K562 (cell line): ENCODE measurements at regions not wholly inside any gene's neighbourhood (a gene's known extent, or its start where the extent isn't known, plus 50 kb on each side); places are given as distances from the start of the nearest gene placed in this dataset.

Experiments
- ATAC-seq: fragments of 200-7000 bp; cut with Tn5 transposase; 3 replicates; pipeline ENCODE4 v1.9.1; 2020; ENCODE audit warnings: moderate library complexity
- BruUV-seq: library from RNA; stranded (reverse); fragments of 400-500 nt; replicated peaks from 2 replicates; lab custom pipeline; 2021; lab: Mats Ljungman, UMichigan
- CTCF ChIA-PET: fragments of 300-600 bp; formaldehyde crosslinking; extraction: SDS; loops from one replicate; lab custom pipeline; 2021; ENCODE audit warnings: low intra/inter-chr PET ratio; lab: Yijun Ruan, JAX
- POLR2A ChIA-PET: fragments of 300-600, 350-650 bp; sonication (Branson Sonifier 250); formaldehyde crosslinking; extraction: SDS; loops from one replicate; lab custom pipeline; 2021; ENCODE audit warnings: antibody characterized with exemption, inconsistent platforms; lab: Yijun Ruan, JAX
- DNase-seq, 4 experiments: peaks; one replicate each; pipeline versions ENCODE4 v3.0.0 to v3.0.0-alpha.2; 2011 to 2018; ENCODE audit warnings: low spot score in 3 of 4, mixed read lengths in 3 of 4; ENCODE audit errors: extremely low read depth in 1 of 4
- FAIRE-seq: peaks from 2 replicates; lab custom pipeline; 2011; peaks lifted over from hg19 to GRCh38; lab: Jason Lieb, UNC
- H2AFZ ChIP-seq: 2 replicates; pipeline ENCODE4 v1.6.0; 2011; ENCODE audit warnings: low read depth, low read length, control low read depth, inconsistent platforms
- H3K27ac ChIP-seq: fragments of 200-600 bp; 3 replicates; pipeline ENCODE4 v1.8.0; 2011; ENCODE audit warnings: low read depth, mild to moderate bottlenecking, control low read depth, inconsistent platforms, low read length, moderate library complexity, mixed read lengths; ENCODE audit errors: extremely low read depth
- H3K27me3 ChIP-seq, 2 experiments: fragments of 300-600 bp in 1 of 2; 2 replicates in 1 of 2; 3 replicates in 1 of 2; pipeline versions ENCODE4 v1.6.0 to v1.8.0; 2011; ENCODE audit warnings: inconsistent platforms in 2 of 2, low read length in 2 of 2, mild to moderate bottlenecking in 1 of 2, mixed read lengths in 1 of 2, moderate library complexity in 1 of 2; ENCODE audit not compliant: control insufficient read depth in 2 of 2, insufficient read depth in 2 of 2
- H3K36me3 ChIP-seq: fragments of 300-600 bp; 3 replicates; pipeline ENCODE4 v1.8.0; 2011; ENCODE audit warnings: mild to moderate bottlenecking, low read length, inconsistent platforms; ENCODE audit not compliant: control insufficient read depth, insufficient read depth
- H3K4me1 ChIP-seq, 2 experiments: fragments of 200-600 bp in 1 of 2; replicated peaks in 1 of 2; 2 replicates in 1 of 2; 3 replicates in 1 of 2; pipeline versions ENCODE4 v1.5.1 to v1.8.0; 2011; ENCODE audit warnings: inconsistent platforms in 2 of 2, low read length in 2 of 2, mild to moderate bottlenecking in 1 of 2, mixed read lengths in 1 of 2, moderate library complexity in 1 of 2; ENCODE audit not compliant: control insufficient read depth in 2 of 2, insufficient read depth in 2 of 2
- H3K4me2 ChIP-seq: 2 replicates; pipeline ENCODE4 v1.6.1; 2011; ENCODE audit warnings: low read length, control low read depth, inconsistent platforms, mixed read lengths; ENCODE audit not compliant: insufficient read depth
- H3K4me3 ChIP-seq: fragments of 200-600 bp; sonication (generic), shearing (Covaris generic); 2 replicates; pipeline ENCODE4 v1.5.1; 2016; ENCODE audit warnings: control low read depth, inconsistent platforms
- H3K79me2 ChIP-seq: fragments of 200-600 bp; 3 replicates; pipeline ENCODE4 v1.8.0; 2011; ENCODE audit warnings: low read length, inconsistent platforms; ENCODE audit not compliant: control insufficient read depth, insufficient read depth
- H3K9ac ChIP-seq, 2 experiments: 2 replicates each; pipeline versions ENCODE4 v1.6.0 to v1.6.1; 2011; ENCODE audit warnings: low read depth in 2 of 2, low read length in 2 of 2, control low read depth in 1 of 2, inconsistent platforms in 1 of 2, mild to moderate bottlenecking in 1 of 2, mixed read lengths in 1 of 2; ENCODE audit not compliant: insufficient read depth in 1 of 2
- H3K9me1 ChIP-seq: one replicate; pipeline ENCODE4 v1.6.0; 2011; ENCODE audit warnings: inconsistent platforms, mild to moderate bottlenecking, low read length, moderate library complexity; ENCODE audit not compliant: control insufficient read depth, insufficient read depth
- H3K9me3 ChIP-seq: replicated peaks from 2 replicates; pipeline ENCODE4 v1.5.1; 2011; ENCODE audit warnings: low read depth, low read length, inconsistent platforms; ENCODE audit not compliant: control insufficient read depth, insufficient read depth
- H4K20me1 ChIP-seq: replicated peaks from 2 replicates; pipeline ENCODE4 v1.6.1; 2011; ENCODE audit warnings: low read length, inconsistent platforms, mixed read lengths; ENCODE audit not compliant: control insufficient read depth, insufficient read depth
- DIDO1 ChIP-seq: fragments of 450-650 bp; IDR thresholded peaks from 2 replicates; pipeline ENCODE4 v1.6.1; 2016; ENCODE audit warnings: low read depth, missing biosample characterization, missing genetic modification characterization
- MCM2 ChIP-seq: fragments of 450-650 bp; IDR thresholded peaks from 2 replicates; pipeline ENCODE4 v1.6.1; 2017; ENCODE audit warnings: low read depth, mild to moderate bottlenecking
- NFIX ChIP-seq: fragments of 250-450 bp; sonication (Bioruptor Pico); IDR thresholded peaks from 2 replicates; pipeline ENCODE4 v1.4.0; 2020; ENCODE audit warnings: low read depth, mild to moderate bottlenecking, moderate library complexity
- PML ChIP-seq: IDR thresholded peaks from 2 replicates; pipeline ENCODE4 v1.6.1; 2012; ENCODE audit warnings: low read length, inconsistent platforms
- RBM34 ChIP-seq: fragments of 200-400 bp; formaldehyde crosslinking; IDR thresholded peaks from 2 replicates; pipeline ENCODE4 v1.6.1; 2018; ENCODE audit warnings: low read length, borderline replicate concordance; ENCODE audit not compliant: insufficient read depth
- SMARCC2 ChIP-seq: fragments of 450-650 bp; IDR thresholded peaks from 2 replicates; pipeline ENCODE4 v1.6.1; 2017; ENCODE audit warnings: antibody characterized with exemption, moderate library complexity, mild to moderate bottlenecking, low read depth
- ZBED1 ChIP-seq: IDR thresholded peaks from 2 replicates; pipeline ENCODE4 v1.6.1; 2014
- WGBS: fragments of 100-300 bp; shearing (Covaris generic); methylation state at CpG from one replicate; pipeline ENCODE4 v1.1.6; 2016; ENCODE audit warnings: low coverage, mixed read lengths; ENCODE audit not compliant: insufficient coverage; ENCODE audit errors: missing lambda C conversion rate; 5-methylcytosine and 5-hydroxymethylcytosine counted together
- in situ Hi-C: fragments of 300-500 bp; cut with MboI; formaldehyde crosslinking; loops from 4 replicates; pipeline ENCODE4 v1.15.0; 2018; ENCODE audit warnings: inconsistent platforms, mixed read lengths
- intact Hi-C: fragments of 100-400 bp; cut with micrococcal nuclease; formaldehyde crosslinking; loops from 2 replicates; pipeline ENCODE4 v1.14.2; 2022
- TF ChIP-seq, protein P1 (sequence below): fragments of 250-450 bp; sonication (Bioruptor Pico); IDR thresholded peaks from 2 replicates; pipeline ENCODE4 v1.9.0; 2021; ENCODE audit warnings: mild to moderate bottlenecking, inconsistent platforms
- TF ChIP-seq, protein P2 (sequence below): fragments of 200-800 bp; sonication (Bioruptor generic); IDR thresholded peaks from 2 replicates; pipeline ENCODE4 v1.6.1; 2016; ENCODE audit warnings: missing genetic modification characterization, missing compliant biosample characterization
- TF ChIP-seq, protein P3 (sequence below): IDR thresholded peaks from 3 replicates; pipeline ENCODE4 v1.6.1; 2011; ENCODE audit warnings: borderline replicate concordance, mild to moderate bottlenecking; ENCODE audit not compliant: insufficient read length, insufficient read depth
- TF ChIP-seq, protein P4 (sequence below): sonication (generic); formaldehyde crosslinking; IDR thresholded peaks from 2 replicates; pipeline ENCODE4 v1.8.1; 2023; ENCODE audit warnings: mild to moderate bottlenecking, missing genetic modification reagents

DNA sequence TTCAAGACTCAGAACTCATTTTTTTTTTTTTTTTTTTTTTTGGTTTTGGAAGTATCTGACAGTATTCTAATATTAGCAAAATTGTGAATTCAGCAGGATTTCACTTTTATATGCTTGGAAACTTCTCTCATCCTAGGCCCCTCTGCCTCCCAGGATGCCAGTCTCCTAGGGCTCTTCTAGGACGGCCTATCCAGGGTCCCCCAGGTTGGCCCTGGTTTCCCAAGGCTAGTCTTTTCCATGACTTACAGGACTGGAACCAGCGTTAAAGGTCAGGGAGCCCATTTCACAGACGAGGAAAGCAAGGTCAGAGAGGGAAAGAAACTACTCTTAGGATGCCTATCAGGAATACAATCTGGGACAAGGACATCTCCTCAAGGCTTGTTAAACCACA lies 412.5 kb downstream of the PTPRU start:
- Histone ChIP-seq H3K4me3 (no peak overlapping the region), H3K4me1 (no peaks in the 10 kb centered on the region; a peak in 3 of 5 replicates), H3K9me3 (no peaks in the 10 kb centered on the region), H3K27ac (no peak overlapping the region), H3K79me2 (no peaks in the 10 kb centered on the region), H3K9me1 (peaks cover 3% of the 10 kb centered on the region), H3K4me2 (no peak overlapping the region), H3K9ac (no peak overlapping the region), H2AFZ (no peak overlapping the region), H3K36me3 (no peaks in the 10 kb centered on the region), H4K20me1 (0 out of 2 replicates have a peak, but pooled peaks cover 7% of the 10 kb centered on the region), H3K27me3 (peaks cover 4 to 10% of the 10 kb centered on the region in 2 experiments; a peak in 3 of 5 replicates)
- FAIRE-seq, result no peak
- in situ Hi-C loops, result no loop called here
- 3% methylated on average over 3 of the region's 3 CpGs for WGBS
- intact Hi-C loops, result no loop called here
- ATAC-seq, result no peak
- POLR2A ChIA-PET, result interaction anchor here (0.5 kb wide), 1 partner anchor 80 kb away, joined by 3 read pairs; no protein-coding TSS in a partner anchor
- no TSS peak for BruUV-seq
- no peak for DNase-seq
- CTCF ChIA-PET, result no interaction called here
- TF ChIP-seq, protein P1, sequence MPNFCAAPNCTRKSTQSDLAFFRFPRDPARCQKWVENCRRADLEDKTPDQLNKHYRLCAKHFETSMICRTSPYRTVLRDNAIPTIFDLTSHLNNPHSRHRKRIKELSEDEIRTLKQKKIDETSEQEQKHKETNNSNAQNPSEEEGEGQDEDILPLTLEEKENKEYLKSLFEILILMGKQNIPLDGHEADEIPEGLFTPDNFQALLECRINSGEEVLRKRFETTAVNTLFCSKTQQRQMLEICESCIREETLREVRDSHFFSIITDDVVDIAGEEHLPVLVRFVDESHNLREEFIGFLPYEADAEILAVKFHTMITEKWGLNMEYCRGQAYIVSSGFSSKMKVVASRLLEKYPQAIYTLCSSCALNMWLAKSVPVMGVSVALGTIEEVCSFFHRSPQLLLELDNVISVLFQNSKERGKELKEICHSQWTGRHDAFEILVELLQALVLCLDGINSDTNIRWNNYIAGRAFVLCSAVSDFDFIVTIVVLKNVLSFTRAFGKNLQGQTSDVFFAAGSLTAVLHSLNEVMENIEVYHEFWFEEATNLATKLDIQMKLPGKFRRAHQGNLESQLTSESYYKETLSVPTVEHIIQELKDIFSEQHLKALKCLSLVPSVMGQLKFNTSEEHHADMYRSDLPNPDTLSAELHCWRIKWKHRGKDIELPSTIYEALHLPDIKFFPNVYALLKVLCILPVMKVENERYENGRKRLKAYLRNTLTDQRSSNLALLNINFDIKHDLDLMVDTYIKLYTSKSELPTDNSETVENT (CRISPR knock-in tag), result no peak
- TF ChIP-seq, protein P2, sequence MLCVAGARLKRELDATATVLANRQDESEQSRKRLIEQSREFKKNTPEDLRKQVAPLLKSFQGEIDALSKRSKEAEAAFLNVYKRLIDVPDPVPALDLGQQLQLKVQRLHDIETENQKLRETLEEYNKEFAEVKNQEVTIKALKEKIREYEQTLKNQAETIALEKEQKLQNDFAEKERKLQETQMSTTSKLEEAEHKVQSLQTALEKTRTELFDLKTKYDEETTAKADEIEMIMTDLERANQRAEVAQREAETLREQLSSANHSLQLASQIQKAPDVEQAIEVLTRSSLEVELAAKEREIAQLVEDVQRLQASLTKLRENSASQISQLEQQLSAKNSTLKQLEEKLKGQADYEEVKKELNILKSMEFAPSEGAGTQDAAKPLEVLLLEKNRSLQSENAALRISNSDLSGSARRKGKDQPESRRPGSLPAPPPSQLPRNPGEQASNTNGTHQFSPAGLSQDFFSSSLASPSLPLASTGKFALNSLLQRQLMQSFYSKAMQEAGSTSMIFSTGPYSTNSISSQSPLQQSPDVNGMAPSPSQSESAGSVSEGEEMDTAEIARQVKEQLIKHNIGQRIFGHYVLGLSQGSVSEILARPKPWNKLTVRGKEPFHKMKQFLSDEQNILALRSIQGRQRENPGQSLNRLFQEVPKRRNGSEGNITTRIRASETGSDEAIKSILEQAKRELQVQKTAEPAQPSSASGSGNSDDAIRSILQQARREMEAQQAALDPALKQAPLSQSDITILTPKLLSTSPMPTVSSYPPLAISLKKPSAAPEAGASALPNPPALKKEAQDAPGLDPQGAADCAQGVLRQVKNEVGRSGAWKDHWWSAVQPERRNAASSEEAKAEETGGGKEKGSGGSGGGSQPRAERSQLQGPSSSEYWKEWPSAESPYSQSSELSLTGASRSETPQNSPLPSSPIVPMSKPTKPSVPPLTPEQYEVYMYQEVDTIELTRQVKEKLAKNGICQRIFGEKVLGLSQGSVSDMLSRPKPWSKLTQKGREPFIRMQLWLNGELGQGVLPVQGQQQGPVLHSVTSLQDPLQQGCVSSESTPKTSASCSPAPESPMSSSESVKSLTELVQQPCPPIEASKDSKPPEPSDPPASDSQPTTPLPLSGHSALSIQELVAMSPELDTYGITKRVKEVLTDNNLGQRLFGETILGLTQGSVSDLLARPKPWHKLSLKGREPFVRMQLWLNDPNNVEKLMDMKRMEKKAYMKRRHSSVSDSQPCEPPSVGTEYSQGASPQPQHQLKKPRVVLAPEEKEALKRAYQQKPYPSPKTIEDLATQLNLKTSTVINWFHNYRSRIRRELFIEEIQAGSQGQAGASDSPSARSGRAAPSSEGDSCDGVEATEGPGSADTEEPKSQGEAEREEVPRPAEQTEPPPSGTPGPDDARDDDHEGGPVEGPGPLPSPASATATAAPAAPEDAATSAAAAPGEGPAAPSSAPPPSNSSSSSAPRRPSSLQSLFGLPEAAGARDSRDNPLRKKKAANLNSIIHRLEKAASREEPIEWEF, result no peak
- TF ChIP-seq, protein P3, sequence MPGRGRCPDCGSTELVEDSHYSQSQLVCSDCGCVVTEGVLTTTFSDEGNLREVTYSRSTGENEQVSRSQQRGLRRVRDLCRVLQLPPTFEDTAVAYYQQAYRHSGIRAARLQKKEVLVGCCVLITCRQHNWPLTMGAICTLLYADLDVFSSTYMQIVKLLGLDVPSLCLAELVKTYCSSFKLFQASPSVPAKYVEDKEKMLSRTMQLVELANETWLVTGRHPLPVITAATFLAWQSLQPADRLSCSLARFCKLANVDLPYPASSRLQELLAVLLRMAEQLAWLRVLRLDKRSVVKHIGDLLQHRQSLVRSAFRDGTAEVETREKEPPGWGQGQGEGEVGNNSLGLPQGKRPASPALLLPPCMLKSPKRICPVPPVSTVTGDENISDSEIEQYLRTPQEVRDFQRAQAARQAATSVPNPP, result no peak
- TF ChIP-seq RBM34, result no peak
- no peak for TF ChIP-seq SMARCC2
- no peak for TF ChIP-seq PML
- TF ChIP-seq ZBED1, result no peak
- no peak for TF ChIP-seq DIDO1 (tag)
- no peak for TF ChIP-seq MCM2
- no peak for TF ChIP-seq NFIX (CRISPR knock-in tag)
- TF ChIP-seq, protein P4, sequence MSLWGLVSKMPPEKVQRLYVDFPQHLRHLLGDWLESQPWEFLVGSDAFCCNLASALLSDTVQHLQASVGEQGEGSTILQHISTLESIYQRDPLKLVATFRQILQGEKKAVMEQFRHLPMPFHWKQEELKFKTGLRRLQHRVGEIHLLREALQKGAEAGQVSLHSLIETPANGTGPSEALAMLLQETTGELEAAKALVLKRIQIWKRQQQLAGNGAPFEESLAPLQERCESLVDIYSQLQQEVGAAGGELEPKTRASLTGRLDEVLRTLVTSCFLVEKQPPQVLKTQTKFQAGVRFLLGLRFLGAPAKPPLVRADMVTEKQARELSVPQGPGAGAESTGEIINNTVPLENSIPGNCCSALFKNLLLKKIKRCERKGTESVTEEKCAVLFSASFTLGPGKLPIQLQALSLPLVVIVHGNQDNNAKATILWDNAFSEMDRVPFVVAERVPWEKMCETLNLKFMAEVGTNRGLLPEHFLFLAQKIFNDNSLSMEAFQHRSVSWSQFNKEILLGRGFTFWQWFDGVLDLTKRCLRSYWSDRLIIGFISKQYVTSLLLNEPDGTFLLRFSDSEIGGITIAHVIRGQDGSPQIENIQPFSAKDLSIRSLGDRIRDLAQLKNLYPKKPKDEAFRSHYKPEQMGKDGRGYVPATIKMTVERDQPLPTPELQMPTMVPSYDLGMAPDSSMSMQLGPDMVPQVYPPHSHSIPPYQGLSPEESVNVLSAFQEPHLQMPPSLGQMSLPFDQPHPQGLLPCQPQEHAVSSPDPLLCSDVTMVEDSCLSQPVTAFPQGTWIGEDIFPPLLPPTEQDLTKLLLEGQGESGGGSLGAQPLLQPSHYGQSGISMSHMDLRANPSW (CRISPR knock-in tag), result no peak
